Transverse colon (tissue), 3 donors: ENCODE measurements at regions not wholly inside any gene's neighbourhood (a gene's known extent, or its start where the extent isn't known, plus 50 kb on each side); places are given as distances from the start of the nearest gene placed in this dataset.

Experiments
- POLR2A ChIP-seq: fragments of 450-650 bp; IDR thresholded peaks from one replicate; pipeline ENCODE4 v1.6.1; 2016; ENCODE audit warnings: antibody characterized with exemption, mild to moderate bottlenecking, moderate library complexity
- TF ChIP-seq, protein P1 (sequence below), 5 experiments: fragments of 200-600 bp in 3 of 5; fragments of 450-650 bp in 2 of 5; sonication (generic) in 3 of 5; IDR thresholded peaks; 1 replicate in 2 of 5; 2 replicates in 3 of 5; pipeline ENCODE4 v1.5.1; 2016 to 2017; ENCODE audit warnings: antibody characterized with exemption in 5 of 5, inconsistent platforms in 3 of 5, mild to moderate bottlenecking in 2 of 5, moderate library complexity in 1 of 5

DNA sequence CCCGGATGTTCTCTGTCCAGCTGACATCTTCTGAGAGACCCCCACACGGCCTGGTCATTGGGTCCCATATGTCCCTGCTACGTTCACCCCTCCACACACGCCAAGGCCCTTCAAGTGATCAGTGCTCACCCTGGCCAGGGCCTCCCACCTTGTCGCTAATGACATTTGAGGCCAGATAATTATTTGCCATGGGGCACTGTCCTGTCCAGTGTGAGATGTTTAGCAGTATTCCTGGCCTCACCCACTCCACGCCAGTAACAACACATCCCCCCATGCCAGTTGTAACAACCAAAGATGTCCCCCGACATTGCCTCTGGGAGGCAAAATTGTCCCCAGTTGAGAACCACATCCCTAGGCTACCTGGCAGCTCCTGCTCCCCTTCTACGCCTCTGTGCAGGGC lies 49.9 kb upstream of the NANOS1 start:
- no peak for TF ChIP-seq POLR2A
- TF ChIP-seq, protein P1, sequence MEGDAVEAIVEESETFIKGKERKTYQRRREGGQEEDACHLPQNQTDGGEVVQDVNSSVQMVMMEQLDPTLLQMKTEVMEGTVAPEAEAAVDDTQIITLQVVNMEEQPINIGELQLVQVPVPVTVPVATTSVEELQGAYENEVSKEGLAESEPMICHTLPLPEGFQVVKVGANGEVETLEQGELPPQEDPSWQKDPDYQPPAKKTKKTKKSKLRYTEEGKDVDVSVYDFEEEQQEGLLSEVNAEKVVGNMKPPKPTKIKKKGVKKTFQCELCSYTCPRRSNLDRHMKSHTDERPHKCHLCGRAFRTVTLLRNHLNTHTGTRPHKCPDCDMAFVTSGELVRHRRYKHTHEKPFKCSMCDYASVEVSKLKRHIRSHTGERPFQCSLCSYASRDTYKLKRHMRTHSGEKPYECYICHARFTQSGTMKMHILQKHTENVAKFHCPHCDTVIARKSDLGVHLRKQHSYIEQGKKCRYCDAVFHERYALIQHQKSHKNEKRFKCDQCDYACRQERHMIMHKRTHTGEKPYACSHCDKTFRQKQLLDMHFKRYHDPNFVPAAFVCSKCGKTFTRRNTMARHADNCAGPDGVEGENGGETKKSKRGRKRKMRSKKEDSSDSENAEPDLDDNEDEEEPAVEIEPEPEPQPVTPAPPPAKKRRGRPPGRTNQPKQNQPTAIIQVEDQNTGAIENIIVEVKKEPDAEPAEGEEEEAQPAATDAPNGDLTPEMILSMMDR (IDR thresholded peaks at IDR 0.05) = no peak
